ENCODE measurements at regions not wholly inside any gene's neighbourhood (a gene's known extent, or its start where the extent isn't known, plus 50 kb on each side); places are given as distances from the start of the nearest gene placed in this dataset.

- intact Hi-C loops (cut with DNase I) = loop anchor here (10.0 kb wide), 4 partner anchors 172 to 578 kb away; partner anchors contain the start of gene PPP1R3A (in 1 of the 2)
- no peaks in the 10 kb centered on the region for H3K27me3 ChIP-seq (ENCODE audit: insufficient read depth in 3 of 3, low read length in 2 of 3)
- peak overlapping the region; percentile 85 for H3K4me3 ChIP-seq
- 0 to 2% (median 0%) methylated on average over 43 to 54 of the region's 54 CpGs for WGBS, 3 donors
- no peaks in the 10 kb centered on the region for H3K36me3 ChIP-seq (ENCODE audit: insufficient read depth in 1 of 2, low read depth in 1 of 2)
- H3K27ac ChIP-seq = peak overlapping the region; percentile 93
- no peaks in the 10 kb centered on the region for H3K9me3 ChIP-seq
- ATAC-seq = no peak
- DNase-seq = peak in 1 of 2 donors; percentile 56
- peaks cover 14% of the 10 kb centered on the region for H3K4me1 ChIP-seq
- TF ChIP-seq, protein P1, sequence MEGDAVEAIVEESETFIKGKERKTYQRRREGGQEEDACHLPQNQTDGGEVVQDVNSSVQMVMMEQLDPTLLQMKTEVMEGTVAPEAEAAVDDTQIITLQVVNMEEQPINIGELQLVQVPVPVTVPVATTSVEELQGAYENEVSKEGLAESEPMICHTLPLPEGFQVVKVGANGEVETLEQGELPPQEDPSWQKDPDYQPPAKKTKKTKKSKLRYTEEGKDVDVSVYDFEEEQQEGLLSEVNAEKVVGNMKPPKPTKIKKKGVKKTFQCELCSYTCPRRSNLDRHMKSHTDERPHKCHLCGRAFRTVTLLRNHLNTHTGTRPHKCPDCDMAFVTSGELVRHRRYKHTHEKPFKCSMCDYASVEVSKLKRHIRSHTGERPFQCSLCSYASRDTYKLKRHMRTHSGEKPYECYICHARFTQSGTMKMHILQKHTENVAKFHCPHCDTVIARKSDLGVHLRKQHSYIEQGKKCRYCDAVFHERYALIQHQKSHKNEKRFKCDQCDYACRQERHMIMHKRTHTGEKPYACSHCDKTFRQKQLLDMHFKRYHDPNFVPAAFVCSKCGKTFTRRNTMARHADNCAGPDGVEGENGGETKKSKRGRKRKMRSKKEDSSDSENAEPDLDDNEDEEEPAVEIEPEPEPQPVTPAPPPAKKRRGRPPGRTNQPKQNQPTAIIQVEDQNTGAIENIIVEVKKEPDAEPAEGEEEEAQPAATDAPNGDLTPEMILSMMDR (IDR thresholded peaks at IDR 0.05) = no peak
Observed at GRCh38 chr7:114086914-114087652, 168.3 kb upstream of the PPP1R3A start.

- ATAC-seq = peak; percentile 11 to 25 (median 21)
- H3K4me1 ChIP-seq = peaks cover 14% of the 10 kb centered on the region
Observed at GRCh38 chr7:114086537-114086913, 167.7 kb upstream of the PPP1R3A start.

GRCh38 chr7:114085592-114086501 is 167.0 kb upstream of the PPP1R3A start:
- H3K27ac ChIP-seq = peak overlapping the region; percentile 93
- WGBS, 3 donors = 0 to 1% (median 0%) methylated on average over 33 to 77 of the region's 77 CpGs
- H3K4me1 ChIP-seq = peaks cover 12% of the 10 kb centered on the region
- H3K4me3 ChIP-seq = peak overlapping the region; percentile 85
- peak; percentile 81 to 94 for DNase-seq
- intact Hi-C loops (cut with DNase I) = loop anchor here (10.0 kb wide), 4 partner anchors 171 to 579 kb away; partner anchors contain the start of gene PPP1R3A (in 1 of the 2)
- H3K36me3 ChIP-seq (ENCODE audit: insufficient read depth in 1 of 2, low read depth in 1 of 2) = no peaks in the 10 kb centered on the region
- no peaks in the 10 kb centered on the region for H3K9me3 ChIP-seq
- ATAC-seq = peak; percentile 78 to 86 (median 83)
- TF ChIP-seq, protein P1 (IDR thresholded peaks at IDR 0.05) = no peak
- H3K27me3 ChIP-seq (ENCODE audit: insufficient read depth in 3 of 3, low read length in 2 of 3) = no peaks in the 10 kb centered on the region

More at GRCh38 chr7:114086537-114086913, 167.7 kb upstream of the PPP1R3A start:
- peak overlapping the region; percentile 85 for H3K4me3 ChIP-seq
- WGBS, 3 donors = 0 to 2% (median 1%) methylated on average over 27 to 31 of the region's 31 CpGs
- TF ChIP-seq, protein P1 (IDR thresholded peaks at IDR 0.05) = no peak
- H3K36me3 ChIP-seq (ENCODE audit: insufficient read depth in 1 of 2, low read depth in 1 of 2) = no peaks in the 10 kb centered on the region
- H3K27ac ChIP-seq = peak overlapping the region; percentile 93
- H3K9me3 ChIP-seq = no peaks in the 10 kb centered on the region
- no peaks in the 10 kb centered on the region for H3K27me3 ChIP-seq (ENCODE audit: insufficient read depth in 3 of 3, low read length in 2 of 3)
- intact Hi-C loops (cut with DNase I) = loop anchor here (10.0 kb wide), 4 partner anchors 172 to 578 kb away; partner anchors contain the start of gene PPP1R3A (in 1 of the 2)
- peak; percentile 22 to 77 for DNase-seq

DNA sequence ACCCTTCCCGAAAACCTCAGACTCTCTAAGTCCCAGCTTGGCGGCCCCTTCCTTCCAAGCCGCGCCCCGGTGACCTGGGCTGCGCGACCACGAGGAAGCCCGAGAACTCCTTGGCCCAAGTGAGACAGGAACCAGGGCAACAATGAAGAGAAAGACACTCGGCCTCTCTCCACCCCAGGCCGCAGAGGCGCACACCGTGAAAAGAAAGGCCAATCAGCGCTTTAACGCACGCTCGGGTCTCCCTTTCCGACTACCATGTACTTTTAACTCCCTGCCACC is 166.4 kb upstream of the PPP1R3A start:
- peak overlapping the region; percentile 85 for H3K4me3 ChIP-seq
- H3K27ac ChIP-seq = peak overlapping the region; percentile 93
- WGBS, 3 donors = 0 to 1% (median 1%) methylated on average over 17 to 18 of the region's 18 CpGs
- intact Hi-C loops (cut with DNase I) = loop anchor here (10.0 kb wide), 4 partner anchors 170 to 580 kb away; partner anchors contain the start of gene PPP1R3A (in 1 of the 2)
- H3K27me3 ChIP-seq (ENCODE audit: insufficient read depth in 3 of 3, low read length in 2 of 3) = no peaks in the 10 kb centered on the region
- H3K36me3 ChIP-seq (ENCODE audit: insufficient read depth in 1 of 2, low read depth in 1 of 2) = no peaks in the 10 kb centered on the region
- TF ChIP-seq, protein P1 (IDR thresholded peaks at IDR 0.05) = no peak
- H3K4me1 ChIP-seq = peaks cover 6% of the 10 kb centered on the region
- no peak for DNase-seq
- no peaks in the 10 kb centered on the region for H3K9me3 ChIP-seq
- ATAC-seq = peak; percentile 24 to 42 (median 36)

Data from psoas muscle (tissue), 7 donors.